K562 (cell line): ENCODE measurements at regions not wholly inside any gene's neighbourhood (a gene's known extent, or its start where the extent isn't known, plus 50 kb on each side); places are given as distances from the start of the nearest gene placed in this dataset.

Experiments used
- ATAC-seq: fragments of 200-7000 bp; cut with Tn5 transposase; 3 replicates; pipeline ENCODE4 v1.9.1; 2020; ENCODE audit warnings: moderate library complexity
- BruUV-seq: library from RNA; stranded (reverse); fragments of 400-500 nt; replicated peaks from 2 replicates; lab custom pipeline; 2021; lab: Mats Ljungman, UMichigan
- CTCF ChIA-PET: fragments of 300-600 bp; formaldehyde crosslinking; extraction: SDS; loops from one replicate; lab custom pipeline; 2021; ENCODE audit warnings: low intra/inter-chr PET ratio; lab: Yijun Ruan, JAX
- POLR2A ChIA-PET: fragments of 300-600, 350-650 bp; sonication (Branson Sonifier 250); formaldehyde crosslinking; extraction: SDS; loops from one replicate; lab custom pipeline; 2021; ENCODE audit warnings: antibody characterized with exemption, inconsistent platforms; lab: Yijun Ruan, JAX
- DNase-seq, 4 experiments: peaks; one replicate each; pipeline versions ENCODE4 v3.0.0 to v3.0.0-alpha.2; 2011 to 2018; ENCODE audit warnings: low spot score in 3 of 4, mixed read lengths in 3 of 4; ENCODE audit errors: extremely low read depth in 1 of 4
- FAIRE-seq: peaks from 2 replicates; lab custom pipeline; 2011; peaks lifted over from hg19 to GRCh38; lab: Jason Lieb, UNC
- H2AFZ ChIP-seq: 2 replicates; pipeline ENCODE4 v1.6.0; 2011; ENCODE audit warnings: low read depth, low read length, control low read depth, inconsistent platforms
- H3K27ac ChIP-seq: fragments of 200-600 bp; 3 replicates; pipeline ENCODE4 v1.8.0; 2011; ENCODE audit warnings: low read depth, mild to moderate bottlenecking, control low read depth, inconsistent platforms, low read length, moderate library complexity, mixed read lengths; ENCODE audit errors: extremely low read depth
- H3K27me3 ChIP-seq, 2 experiments: fragments of 300-600 bp in 1 of 2; 2 replicates in 1 of 2; 3 replicates in 1 of 2; pipeline versions ENCODE4 v1.6.0 to v1.8.0; 2011; ENCODE audit warnings: inconsistent platforms in 2 of 2, low read length in 2 of 2, mild to moderate bottlenecking in 1 of 2, mixed read lengths in 1 of 2, moderate library complexity in 1 of 2; ENCODE audit not compliant: control insufficient read depth in 2 of 2, insufficient read depth in 2 of 2
- H3K36me3 ChIP-seq: fragments of 300-600 bp; 3 replicates; pipeline ENCODE4 v1.8.0; 2011; ENCODE audit warnings: mild to moderate bottlenecking, low read length, inconsistent platforms; ENCODE audit not compliant: control insufficient read depth, insufficient read depth
- H3K4me1 ChIP-seq, 2 experiments: fragments of 200-600 bp in 1 of 2; replicated peaks in 1 of 2; 2 replicates in 1 of 2; 3 replicates in 1 of 2; pipeline versions ENCODE4 v1.5.1 to v1.8.0; 2011; ENCODE audit warnings: inconsistent platforms in 2 of 2, low read length in 2 of 2, mild to moderate bottlenecking in 1 of 2, mixed read lengths in 1 of 2, moderate library complexity in 1 of 2; ENCODE audit not compliant: control insufficient read depth in 2 of 2, insufficient read depth in 2 of 2
- H3K4me2 ChIP-seq: 2 replicates; pipeline ENCODE4 v1.6.1; 2011; ENCODE audit warnings: low read length, control low read depth, inconsistent platforms, mixed read lengths; ENCODE audit not compliant: insufficient read depth
- H3K4me3 ChIP-seq: fragments of 200-600 bp; sonication (generic), shearing (Covaris generic); 2 replicates; pipeline ENCODE4 v1.5.1; 2016; ENCODE audit warnings: control low read depth, inconsistent platforms
- H3K79me2 ChIP-seq: fragments of 200-600 bp; 3 replicates; pipeline ENCODE4 v1.8.0; 2011; ENCODE audit warnings: low read length, inconsistent platforms; ENCODE audit not compliant: control insufficient read depth, insufficient read depth
- H3K9ac ChIP-seq, 2 experiments: 2 replicates each; pipeline versions ENCODE4 v1.6.0 to v1.6.1; 2011; ENCODE audit warnings: low read depth in 2 of 2, low read length in 2 of 2, control low read depth in 1 of 2, inconsistent platforms in 1 of 2, mild to moderate bottlenecking in 1 of 2, mixed read lengths in 1 of 2; ENCODE audit not compliant: insufficient read depth in 1 of 2
- H3K9me1 ChIP-seq: one replicate; pipeline ENCODE4 v1.6.0; 2011; ENCODE audit warnings: inconsistent platforms, mild to moderate bottlenecking, low read length, moderate library complexity; ENCODE audit not compliant: control insufficient read depth, insufficient read depth
- H3K9me3 ChIP-seq: replicated peaks from 2 replicates; pipeline ENCODE4 v1.5.1; 2011; ENCODE audit warnings: low read depth, low read length, inconsistent platforms; ENCODE audit not compliant: control insufficient read depth, insufficient read depth
- H4K20me1 ChIP-seq: replicated peaks from 2 replicates; pipeline ENCODE4 v1.6.1; 2011; ENCODE audit warnings: low read length, inconsistent platforms, mixed read lengths; ENCODE audit not compliant: control insufficient read depth, insufficient read depth
- FOSL1 ChIP-seq: fragments of 200-800 bp; sonication (Bioruptor generic); conservative IDR thresholded peaks from 2 replicates; pipeline ENCODE4 v1.6.1; 2016; ENCODE audit warnings: missing genetic modification characterization, missing compliant biosample characterization
- GATA2 ChIP-seq: sonication (generic); formaldehyde crosslinking; IDR thresholded peaks from 2 replicates; pipeline ENCODE4 v1.4.0; 2020; ENCODE audit warnings: mild to moderate bottlenecking, missing genetic modification reagents
- GMEB1 ChIP-seq: fragments of 250-450 bp; sonication (Bioruptor Pico); IDR thresholded peaks from 2 replicates; pipeline ENCODE4 v1.4.0; 2020; ENCODE audit warnings: mild to moderate bottlenecking
- GTF2B ChIP-seq: IDR thresholded peaks from 2 replicates; pipeline ENCODE4 v1.6.1; 2011; ENCODE audit not compliant: insufficient read length; ENCODE audit errors: extremely low read depth
- HDAC1 ChIP-seq, 2 experiments: fragments of 450-650 bp; IDR thresholded peaks; 2 replicates each; pipeline ENCODE4 v1.6.1; 2016 to 2017; ENCODE audit warnings: inconsistent platforms in 1 of 2, mild to moderate bottlenecking in 1 of 2, moderate library complexity in 1 of 2
- IRF2 ChIP-seq: sonication (generic); formaldehyde crosslinking; IDR thresholded peaks from 2 replicates; pipeline ENCODE4 v1.8.1; 2022; ENCODE audit warnings: mild to moderate bottlenecking, missing genetic modification reagents
- MLX ChIP-seq, 2 experiments: fragments of 450-650 bp in 1 of 2; sonication (generic) in 1 of 2; formaldehyde crosslinking; conservative IDR thresholded peaks; 2 replicates each; pipeline versions ENCODE4 v1.4.0 to v1.8.1; 2020 to 2022; ENCODE audit warnings: mild to moderate bottlenecking in 1 of 2, missing genetic modification reagents in 1 of 2
- MXI1 ChIP-seq: IDR thresholded peaks from 2 replicates; pipeline ENCODE4 v1.6.1; 2011; ENCODE audit warnings: low read depth, mild to moderate bottlenecking, improper control_type of control experiment, low read length
- MYC ChIP-seq, 2 experiments: fragments of 250-450 bp in 1 of 2; sonication (Bioruptor Pico) in 1 of 2; IDR thresholded peaks; 2 replicates each; pipeline versions ENCODE4 v1.5.1 to v1.6.1; 2012 to 2021; ENCODE audit warnings: low read depth in 2 of 2, borderline replicate concordance in 1 of 2, improper control_type of control experiment in 1 of 2, low read length in 1 of 2, mild to moderate bottlenecking in 1 of 2, moderate library complexity in 1 of 2
- NFIX ChIP-seq: fragments of 250-450 bp; sonication (Bioruptor Pico); IDR thresholded peaks from 2 replicates; pipeline ENCODE4 v1.4.0; 2020; ENCODE audit warnings: low read depth, mild to moderate bottlenecking, moderate library complexity
- PTBP1 ChIP-seq: fragments of 200-400 bp; formaldehyde crosslinking; IDR thresholded peaks from 2 replicates; pipeline ENCODE4 v1.6.1; 2017; ENCODE audit warnings: low read depth, low read length
- SMAD1 ChIP-seq: fragments of 150-350 bp; IDR thresholded peaks from 2 replicates; pipeline ENCODE4 v1.6.1; 2014; ENCODE audit warnings: low read length, low read depth; ENCODE audit not compliant: partially characterized antibody
- SMARCC2 ChIP-seq: fragments of 450-650 bp; IDR thresholded peaks from 2 replicates; pipeline ENCODE4 v1.6.1; 2017; ENCODE audit warnings: antibody characterized with exemption, moderate library complexity, mild to moderate bottlenecking, low read depth
- WGBS: fragments of 100-300 bp; shearing (Covaris generic); methylation state at CpG from one replicate; pipeline ENCODE4 v1.1.6; 2016; ENCODE audit warnings: low coverage, mixed read lengths; ENCODE audit not compliant: insufficient coverage; ENCODE audit errors: missing lambda C conversion rate; 5-methylcytosine and 5-hydroxymethylcytosine counted together
- in situ Hi-C: fragments of 300-500 bp; cut with MboI; formaldehyde crosslinking; loops from 4 replicates; pipeline ENCODE4 v1.15.0; 2018; ENCODE audit warnings: inconsistent platforms, mixed read lengths
- intact Hi-C: fragments of 100-400 bp; cut with micrococcal nuclease; formaldehyde crosslinking; loops from 2 replicates; pipeline ENCODE4 v1.14.2; 2022

- TF ChIP-seq GTF2B, result no peak
- TF ChIP-seq MLX (CRISPR knock-in tag; conservative IDR thresholded peaks at IDR 0.05), result no peak
- no peak for TF ChIP-seq GATA2 (CRISPR knock-in tag)
- no peak for TF ChIP-seq PTBP1
- no peak for TF ChIP-seq IRF2
- no peak for TF ChIP-seq HDAC1 (IDR thresholded peaks at IDR 0.05)
These were observed 882.7 kb downstream of the BRD1 start (continued) for GRCh38 chr22:48944751-48945620.

- H3K4me1 ChIP-seq, result no peaks in the 10 kb centered on the region
- in situ Hi-C loops (no loop called here), intact Hi-C loops (no loop called here)
- H3K27ac ChIP-seq, result no peak overlapping the region
- no peaks in the 10 kb centered on the region for H3K9me1 ChIP-seq
- FAIRE-seq (no peak), DNase-seq (no peak), ATAC-seq (no peak)
- ChIA-PET CTCF (no interaction called here), POLR2A (no interaction called here)
- no peaks in the 10 kb centered on the region for H3K36me3 ChIP-seq
- H3K4me3 ChIP-seq, result no peak overlapping the region
- H3K27me3 ChIP-seq, result peaks cover 0 to 13% of the 10 kb centered on the region in 2 experiments; a peak in 1 of 5 replicates
- H3K79me2 ChIP-seq, result no peaks in the 10 kb centered on the region
- H3K9me3 ChIP-seq, result no peaks in the 10 kb centered on the region
- no peak overlapping the region for H2AFZ ChIP-seq
- 0% methylated on average over 2 of the region's 5 CpGs for WGBS
- 0 out of 2 replicates have a peak, but pooled peaks cover 7% of the 10 kb centered on the region for H4K20me1 ChIP-seq
- H3K4me2 ChIP-seq, result no peak overlapping the region
- H3K9ac ChIP-seq, result no peak overlapping the region
- no TSS peak for BruUV-seq
- TF ChIP-seq SMAD1, result no peak
- TF ChIP-seq MXI1, result no peak
- TF ChIP-seq MYC (IDR thresholded peaks at IDR 0.05; ENCODE audit: low read depth, low read length), result no peak
- TF ChIP-seq MYC (CRISPR knock-in tag; IDR thresholded peaks at IDR 0.05; ENCODE audit: borderline replicate concordance, low read depth), result no peak
- TF ChIP-seq FOSL1 (tag), result no peak
- TF ChIP-seq NFIX, result no peak
- no peak for TF ChIP-seq GMEB1
- no peak for TF ChIP-seq SMARCC2
These were observed 883.3 kb downstream of the BRD1 start for GRCh38 chr22:48944433-48944750.
